ENCODE measurements at regions not wholly inside any gene's neighbourhood (a gene's known extent, or its start where the extent isn't known, plus 50 kb on each side); places are given as distances from the start of the nearest gene placed in this dataset.

- no peak for TF ChIP-seq TEAD4 (IDR thresholded peaks at IDR 0.05; ENCODE audit: low read depth, low read length)
- no peak for TF ChIP-seq POLR2A (IDR thresholded peaks at IDR 0.05; ENCODE audit: control extremely low read depth in 1 of 2, low read depth in 2 of 2, low read length in 2 of 2)
- TF ChIP-seq KDM4A (IDR thresholded peaks at IDR 0.05; ENCODE audit: low read depth, low read length, severe bottlenecking) = no peak
- no peak for TF ChIP-seq SIRT6 (IDR thresholded peaks at IDR 0.05; ENCODE audit: low read length)
These were observed 1140.9 kb upstream of the C9orf72 start (continued) for GRCh38 chr9:28714188-28714587.
